ENCODE measurements at regions not wholly inside any gene's neighbourhood (a gene's known extent, or its start where the extent isn't known, plus 50 kb on each side); places are given as distances from the start of the nearest gene placed in this dataset.
"Not testable (repeated sequence)": the region's sequence is repeated elsewhere in the genome, so short reads cannot be mapped to it uniquely, and the experiment has no call there.

DNA sequence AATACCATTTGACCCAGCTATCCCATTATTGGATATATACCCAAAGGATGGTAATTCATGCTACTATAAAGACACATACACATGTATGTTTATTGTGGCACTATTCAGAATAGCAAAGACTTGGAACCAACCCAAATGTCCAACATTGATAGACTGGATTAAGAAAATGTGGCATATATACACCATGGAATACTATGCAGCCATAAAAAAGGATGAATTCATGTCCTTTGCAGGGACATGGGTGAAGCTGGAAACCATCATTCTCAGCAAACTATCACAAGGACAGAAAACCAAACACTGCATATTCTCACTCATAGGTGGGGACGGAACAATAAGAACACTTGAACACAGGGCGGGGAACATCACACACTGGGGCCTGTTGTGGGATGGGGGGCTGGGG is 431.4 kb downstream of the TFEC start:
- not testable (repeated sequence) for TF ChIP-seq PCBP2 (IDR thresholded peaks at IDR 0.05; ENCODE audit: low read depth, low read length, poor library complexity, severe bottlenecking); ZNF445 (CRISPR knock-in tag; IDR thresholded peaks at IDR 0.05; ENCODE audit: low read depth); ZBTB7A (IDR thresholded peaks at IDR 0.05; ENCODE audit: borderline replicate concordance, control insufficient read depth, low read depth, low read length); CHD4 (IDR thresholded peaks at IDR 0.05; ENCODE audit: insufficient read depth, insufficient replicate concordance, low read depth, low read length, poor library complexity, severe bottlenecking); ZNF143 (CRISPR knock-in tag; IDR thresholded peaks at IDR 0.05); POLR2AphosphoS5 (IDR thresholded peaks at IDR 0.05; ENCODE audit: control insufficient read depth, insufficient read depth, low read depth, low read length); MTA2 (IDR thresholded peaks at IDR 0.05; ENCODE audit: low read depth)
- TF ChIP-seq, protein P1, sequence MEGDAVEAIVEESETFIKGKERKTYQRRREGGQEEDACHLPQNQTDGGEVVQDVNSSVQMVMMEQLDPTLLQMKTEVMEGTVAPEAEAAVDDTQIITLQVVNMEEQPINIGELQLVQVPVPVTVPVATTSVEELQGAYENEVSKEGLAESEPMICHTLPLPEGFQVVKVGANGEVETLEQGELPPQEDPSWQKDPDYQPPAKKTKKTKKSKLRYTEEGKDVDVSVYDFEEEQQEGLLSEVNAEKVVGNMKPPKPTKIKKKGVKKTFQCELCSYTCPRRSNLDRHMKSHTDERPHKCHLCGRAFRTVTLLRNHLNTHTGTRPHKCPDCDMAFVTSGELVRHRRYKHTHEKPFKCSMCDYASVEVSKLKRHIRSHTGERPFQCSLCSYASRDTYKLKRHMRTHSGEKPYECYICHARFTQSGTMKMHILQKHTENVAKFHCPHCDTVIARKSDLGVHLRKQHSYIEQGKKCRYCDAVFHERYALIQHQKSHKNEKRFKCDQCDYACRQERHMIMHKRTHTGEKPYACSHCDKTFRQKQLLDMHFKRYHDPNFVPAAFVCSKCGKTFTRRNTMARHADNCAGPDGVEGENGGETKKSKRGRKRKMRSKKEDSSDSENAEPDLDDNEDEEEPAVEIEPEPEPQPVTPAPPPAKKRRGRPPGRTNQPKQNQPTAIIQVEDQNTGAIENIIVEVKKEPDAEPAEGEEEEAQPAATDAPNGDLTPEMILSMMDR (IDR thresholded peaks at IDR 0.05 in 2 of 3, conservative IDR thresholded peaks at IDR 0.05 in 1 of 3; ENCODE audit: insufficient read depth in 2 of 3, low read depth in 1 of 3, low read length in 3 of 3) = not testable (repeated sequence)
- TF ChIP-seq, protein P2, sequence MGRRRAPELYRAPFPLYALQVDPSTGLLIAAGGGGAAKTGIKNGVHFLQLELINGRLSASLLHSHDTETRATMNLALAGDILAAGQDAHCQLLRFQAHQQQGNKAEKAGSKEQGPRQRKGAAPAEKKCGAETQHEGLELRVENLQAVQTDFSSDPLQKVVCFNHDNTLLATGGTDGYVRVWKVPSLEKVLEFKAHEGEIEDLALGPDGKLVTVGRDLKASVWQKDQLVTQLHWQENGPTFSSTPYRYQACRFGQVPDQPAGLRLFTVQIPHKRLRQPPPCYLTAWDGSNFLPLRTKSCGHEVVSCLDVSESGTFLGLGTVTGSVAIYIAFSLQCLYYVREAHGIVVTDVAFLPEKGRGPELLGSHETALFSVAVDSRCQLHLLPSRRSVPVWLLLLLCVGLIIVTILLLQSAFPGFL (CRISPR knock-in tag; IDR thresholded peaks at IDR 0.05) = not testable (repeated sequence)
- TF ChIP-seq, protein P3, sequence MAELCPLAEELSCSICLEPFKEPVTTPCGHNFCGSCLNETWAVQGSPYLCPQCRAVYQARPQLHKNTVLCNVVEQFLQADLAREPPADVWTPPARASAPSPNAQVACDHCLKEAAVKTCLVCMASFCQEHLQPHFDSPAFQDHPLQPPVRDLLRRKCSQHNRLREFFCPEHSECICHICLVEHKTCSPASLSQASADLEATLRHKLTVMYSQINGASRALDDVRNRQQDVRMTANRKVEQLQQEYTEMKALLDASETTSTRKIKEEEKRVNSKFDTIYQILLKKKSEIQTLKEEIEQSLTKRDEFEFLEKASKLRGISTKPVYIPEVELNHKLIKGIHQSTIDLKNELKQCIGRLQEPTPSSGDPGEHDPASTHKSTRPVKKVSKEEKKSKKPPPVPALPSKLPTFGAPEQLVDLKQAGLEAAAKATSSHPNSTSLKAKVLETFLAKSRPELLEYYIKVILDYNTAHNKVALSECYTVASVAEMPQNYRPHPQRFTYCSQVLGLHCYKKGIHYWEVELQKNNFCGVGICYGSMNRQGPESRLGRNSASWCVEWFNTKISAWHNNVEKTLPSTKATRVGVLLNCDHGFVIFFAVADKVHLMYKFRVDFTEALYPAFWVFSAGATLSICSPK (IDR thresholded peaks at IDR 0.05; ENCODE audit: borderline replicate concordance) = not testable (repeated sequence)
